Mesothelial cell of epicardium (in vitro differentiated cells): ENCODE measurements at regions not wholly inside any gene's neighbourhood (a gene's known extent, or its start where the extent isn't known, plus 50 kb on each side); places are given as distances from the start of the nearest gene placed in this dataset.

ENCODE experiments used
- DNase-seq, 2 experiments: peaks; one replicate each; pipeline ENCODE4 v3.0.0; 2021; ENCODE audit warnings: low spot score in 2 of 2; ENCODE audit not compliant: unreplicated experiment in 2 of 2
- H3K27ac Mint-ChIP-seq: 2 replicates; pipeline ENCODE4 v1.8.0; 2021; ENCODE audit warnings: mixed read lengths
- H3K27me3 Mint-ChIP-seq: 2 replicates; pipeline ENCODE4 v1.8.0; 2021; ENCODE audit warnings: low read depth, mixed read lengths
- H3K36me3 Mint-ChIP-seq: 2 replicates; pipeline ENCODE4 v1.8.0; 2021; ENCODE audit warnings: mixed read lengths
- H3K4me1 Mint-ChIP-seq: 2 replicates; pipeline ENCODE4 v1.8.0; 2021; ENCODE audit warnings: mixed read lengths
- H3K4me3 Mint-ChIP-seq: 2 replicates; pipeline ENCODE4 v1.8.0; 2021; ENCODE audit warnings: mild to moderate bottlenecking, moderate library complexity, mixed read lengths
- H3K9me3 Mint-ChIP-seq: 2 replicates; pipeline ENCODE4 v1.8.0; 2021; ENCODE audit warnings: mixed read lengths
- CTCF ChIP-seq: fragments of 200-600 bp; sonication (generic); IDR thresholded peaks from one replicate; pipeline ENCODE4 v1.5.0; 2021; ENCODE audit warnings: antibody characterized with exemption; ENCODE audit not compliant: unreplicated experiment

DNA sequence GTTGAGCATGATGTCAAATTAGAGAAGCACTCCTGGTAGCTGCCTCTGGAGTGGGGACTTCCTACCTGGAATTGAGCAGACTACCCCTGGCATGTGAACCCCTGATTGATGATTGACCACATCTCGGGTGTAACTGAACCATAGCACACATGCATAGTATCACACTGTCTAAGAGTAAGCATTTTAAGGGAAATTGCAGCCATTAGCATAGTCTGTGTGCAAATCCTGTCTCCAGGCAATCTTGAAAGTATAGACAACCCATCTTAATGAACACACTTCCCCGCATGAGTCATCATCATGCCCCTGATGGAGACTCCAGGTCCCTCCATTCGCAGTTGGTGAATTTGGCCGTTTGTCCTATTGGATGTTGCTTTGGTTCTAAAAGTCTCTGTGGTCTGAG, 131.3 kb downstream of the C11orf91 start:
- Mint-ChIP-seq H3K36me3 (no peaks in the 10 kb centered on the region), H3K27ac (no peak overlapping the region), H3K27me3 (peaks cover 3% of the 10 kb centered on the region), H3K9me3 (peaks cover 10% of the 10 kb centered on the region), H3K4me1 (no peaks in the 10 kb centered on the region), H3K4me3 (no peak overlapping the region)
- no peak for DNase-seq
- no peak for TF ChIP-seq CTCF

DNA sequence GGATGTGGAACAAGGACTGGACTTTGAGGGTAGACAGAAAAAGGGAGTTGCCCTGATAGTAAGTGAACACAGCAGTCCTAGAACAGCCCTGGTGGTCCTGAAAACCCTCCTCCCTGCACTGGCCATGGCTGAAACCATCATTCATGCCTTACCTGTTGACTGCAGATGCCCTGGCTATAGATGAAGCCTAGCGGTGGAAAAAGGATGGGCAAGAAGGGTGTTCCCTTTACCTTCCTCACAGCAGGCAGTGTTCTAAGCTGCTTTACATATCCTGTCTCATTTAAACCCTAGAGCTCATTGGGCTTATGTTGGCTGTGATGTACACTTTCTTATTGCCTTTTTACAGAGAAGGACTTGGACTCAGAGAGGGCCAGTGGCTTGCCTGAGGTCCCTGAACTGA, 133.6 kb downstream of the C11orf91 start:
- no peaks in the 10 kb centered on the region for H3K4me1 Mint-ChIP-seq
- H3K4me3 Mint-ChIP-seq = no peak overlapping the region
- H3K36me3 Mint-ChIP-seq = no peaks in the 10 kb centered on the region
- H3K27me3 Mint-ChIP-seq = peaks cover 3% of the 10 kb centered on the region
- no peak for TF ChIP-seq CTCF
- DNase-seq = no peak
- no peak overlapping the region for H3K27ac Mint-ChIP-seq
- peaks cover 5% of the 10 kb centered on the region for H3K9me3 Mint-ChIP-seq

DNA sequence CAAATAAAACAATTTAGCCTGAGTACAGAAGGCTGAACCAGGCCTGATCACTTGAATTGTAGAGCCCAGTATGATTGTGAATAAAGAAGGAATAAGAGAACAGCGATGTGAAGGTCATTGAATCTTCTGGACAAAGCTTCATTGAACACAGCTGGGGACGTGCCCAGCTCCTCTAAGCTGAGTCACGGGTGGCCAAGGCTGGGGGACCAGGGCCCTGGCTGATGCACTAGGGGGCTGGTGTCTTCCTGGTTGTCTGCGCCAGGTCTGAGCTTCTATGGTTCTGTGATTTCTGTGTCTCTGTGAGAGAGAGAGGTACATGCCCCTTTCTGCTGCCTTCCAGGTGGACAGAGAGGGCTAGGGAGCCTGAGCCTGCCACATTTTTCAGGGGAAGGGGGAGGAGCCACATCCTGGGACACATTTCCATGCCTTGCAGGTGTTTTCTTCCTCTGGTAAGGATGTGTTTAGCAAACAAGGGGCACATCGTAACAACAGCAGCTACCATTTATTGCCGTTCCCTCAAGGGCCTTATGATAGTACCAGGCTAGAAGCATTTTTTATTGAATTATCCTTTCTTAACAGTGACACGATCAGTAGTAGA, 135.7 kb downstream of the C11orf91 start:
- no peaks in the 10 kb centered on the region for H3K36me3 Mint-ChIP-seq
- TF ChIP-seq CTCF = no peak
- H3K4me3 Mint-ChIP-seq = no peak overlapping the region
- peaks cover 3% of the 10 kb centered on the region for H3K27me3 Mint-ChIP-seq
- no peaks in the 10 kb centered on the region for H3K4me1 Mint-ChIP-seq
- no peak for DNase-seq
- no peaks in the 10 kb centered on the region for H3K9me3 Mint-ChIP-seq
- no peak overlapping the region for H3K27ac Mint-ChIP-seq

- Mint-ChIP-seq H3K4me3 (no peak overlapping the region), H3K4me1 (peaks cover 7% of the 10 kb centered on the region), H3K9me3 (no peaks in the 10 kb centered on the region), H3K36me3 (no peaks in the 10 kb centered on the region), H3K27me3 (no peaks in the 10 kb centered on the region), H3K27ac (no peak overlapping the region)
- TF ChIP-seq CTCF = no peak
- no peak for DNase-seq
These were observed 139.9 kb downstream of the C11orf91 start for GRCh38 chr11:33560729-33561128.

DNA sequence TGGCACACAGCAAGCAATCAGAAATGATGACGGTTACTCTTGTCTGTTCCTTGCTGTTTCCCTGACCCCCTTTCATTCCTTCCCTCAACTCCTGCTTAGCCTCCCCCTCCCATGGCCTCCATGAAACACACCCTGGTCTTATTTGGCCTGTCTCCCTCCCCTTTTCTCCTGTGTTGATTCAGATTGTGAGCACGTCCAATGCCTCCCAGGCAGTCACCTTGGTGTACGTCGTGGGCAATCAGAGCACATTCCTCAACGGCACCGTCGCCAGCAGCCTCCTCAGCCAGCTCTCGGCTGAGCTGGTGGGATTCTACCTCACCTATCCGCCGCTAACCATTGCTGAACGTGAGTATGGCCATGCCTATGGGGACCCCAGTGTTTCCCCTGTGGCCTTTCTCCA, 141.1 kb downstream of the C11orf91 start:
- no peak overlapping the region for H3K27ac Mint-ChIP-seq
- peaks cover 7% of the 10 kb centered on the region for H3K4me1 Mint-ChIP-seq
- no peak for DNase-seq
- H3K4me3 Mint-ChIP-seq = no peak overlapping the region
- H3K27me3 Mint-ChIP-seq = no peaks in the 10 kb centered on the region
- no peaks in the 10 kb centered on the region for H3K36me3 Mint-ChIP-seq
- TF ChIP-seq CTCF = no peak
- H3K9me3 Mint-ChIP-seq = peaks cover 5% of the 10 kb centered on the region

GRCh38 chr11:33558097-33558496, 142.5 kb downstream of the C11orf91 start:
- Mint-ChIP-seq H3K27me3 (no peaks in the 10 kb centered on the region), H3K9me3 (peaks cover 5% of the 10 kb centered on the region), H3K4me1 (peaks cover 7% of the 10 kb centered on the region), H3K27ac (no peak overlapping the region), H3K36me3 (no peaks in the 10 kb centered on the region), H3K4me3 (no peak overlapping the region)
- TF ChIP-seq CTCF = no peak
- DNase-seq = no peak
